Activated naive CD8-positive, alpha-beta T cell (primary cell): ENCODE measurements at regions not wholly inside any gene's neighbourhood (a gene's known extent, or its start where the extent isn't known, plus 50 kb on each side); places are given as distances from the start of the nearest gene placed in this dataset.
A peak's percentile ranks its signal among the peaks of the same experiment; 100 is the strongest.

Experiments
- H3K27ac Mint-ChIP-seq: one replicate; pipeline ENCODE4 v1.8.0; 2021; ENCODE audit warnings: mixed read lengths
- H3K27me3 Mint-ChIP-seq: one replicate; pipeline ENCODE4 v1.8.0; 2021; ENCODE audit warnings: mixed read lengths
- H3K36me3 Mint-ChIP-seq: one replicate; pipeline ENCODE4 v1.8.0; 2021; ENCODE audit warnings: mixed read lengths
- H3K4me1 Mint-ChIP-seq: one replicate; pipeline ENCODE4 v1.8.0; 2021; ENCODE audit warnings: low read depth, mixed read lengths
- H3K4me3 Mint-ChIP-seq: one replicate; pipeline ENCODE4 v1.8.0; 2021; ENCODE audit warnings: mild to moderate bottlenecking, mixed read lengths
- H3K9me3 Mint-ChIP-seq: one replicate; pipeline ENCODE4 v1.8.0; 2021; ENCODE audit warnings: low read depth, mixed read lengths

- peaks cover 3% of the 10 kb centered on the region for H3K27me3 Mint-ChIP-seq
- no peak overlapping the region for H3K27ac Mint-ChIP-seq
- no peaks in the 10 kb centered on the region for H3K36me3 Mint-ChIP-seq
- H3K4me1 Mint-ChIP-seq, result no peaks in the 10 kb centered on the region
- H3K9me3 Mint-ChIP-seq, result no peaks in the 10 kb centered on the region
- H3K4me3 Mint-ChIP-seq, result no peak overlapping the region
Observed at GRCh38 chr11:16685914-16686313, 52.5 kb upstream of the C11orf58 start.

- Mint-ChIP-seq H3K36me3 (no peaks in the 10 kb centered on the region), H3K4me1 (no peaks in the 10 kb centered on the region), H3K4me3 (no peak overlapping the region), H3K27me3 (peaks cover 1% of the 10 kb centered on the region), H3K9me3 (peaks cover 7% of the 10 kb centered on the region), H3K27ac (no peak overlapping the region)
Observed at GRCh38 chr11:16678466-16679116, 59.9 kb upstream of the C11orf58 start.

- H3K27ac Mint-ChIP-seq, result no peak overlapping the region
- peaks cover 2% of the 10 kb centered on the region for H3K36me3 Mint-ChIP-seq
- H3K9me3 Mint-ChIP-seq, result no peaks in the 10 kb centered on the region
- no peaks in the 10 kb centered on the region for H3K27me3 Mint-ChIP-seq
- no peaks in the 10 kb centered on the region for H3K4me1 Mint-ChIP-seq
- no peak overlapping the region for H3K4me3 Mint-ChIP-seq
Observed at GRCh38 chr11:16669799-16670415, 68.5 kb upstream of the C11orf58 start.

DNA sequence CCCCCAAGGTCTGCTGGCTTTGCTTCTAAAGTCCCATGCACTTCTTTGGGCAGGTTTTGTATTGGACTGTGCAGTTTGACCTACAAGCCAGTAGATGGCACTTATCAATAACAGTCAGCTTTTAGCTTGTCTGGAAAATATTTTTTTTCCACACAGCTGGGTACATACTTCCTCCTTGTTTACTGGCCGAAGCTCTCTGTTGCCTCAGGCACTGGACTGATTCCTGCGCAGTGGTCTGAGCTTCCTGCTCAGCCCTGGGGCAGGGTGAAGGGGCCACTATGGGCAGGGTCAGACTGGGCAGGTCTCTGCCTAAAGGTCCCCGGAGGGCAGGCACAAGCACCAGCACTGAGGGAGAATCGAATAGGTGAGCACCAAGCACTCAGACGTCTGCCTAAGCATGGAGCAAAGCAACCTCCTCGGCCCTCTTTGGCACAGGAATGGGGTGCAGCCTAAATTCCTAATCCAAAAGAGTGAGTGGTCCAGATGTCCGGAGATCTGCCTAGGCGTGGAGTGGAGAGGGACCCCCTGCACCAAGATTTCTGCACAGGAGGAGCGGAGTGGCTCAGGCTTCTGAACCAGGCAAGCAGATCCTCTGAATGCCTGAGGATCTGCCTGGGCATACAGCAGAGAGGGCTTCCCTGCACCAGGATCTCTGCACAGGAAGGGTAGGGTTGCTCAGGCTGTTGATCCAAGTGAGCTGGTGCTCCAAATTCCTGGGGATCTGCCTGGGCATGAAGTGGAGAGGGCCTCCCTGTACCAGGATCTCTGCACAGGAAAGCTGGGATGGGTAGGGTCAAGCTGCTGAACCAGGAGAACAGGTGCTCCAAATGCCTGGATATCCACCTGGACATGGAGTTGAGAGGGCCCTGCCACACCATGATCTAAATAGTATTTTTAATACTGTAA is 105.9 kb upstream of the C11orf58 start:
- no peak overlapping the region for H3K4me3 Mint-ChIP-seq
- H3K36me3 Mint-ChIP-seq, result no peaks in the 10 kb centered on the region
- H3K27me3 Mint-ChIP-seq, result peaks cover 10% of the 10 kb centered on the region
- H3K27ac Mint-ChIP-seq, result no peak overlapping the region
- H3K9me3 Mint-ChIP-seq, result peaks cover 23% of the 10 kb centered on the region
- no peaks in the 10 kb centered on the region for H3K4me1 Mint-ChIP-seq

DNA sequence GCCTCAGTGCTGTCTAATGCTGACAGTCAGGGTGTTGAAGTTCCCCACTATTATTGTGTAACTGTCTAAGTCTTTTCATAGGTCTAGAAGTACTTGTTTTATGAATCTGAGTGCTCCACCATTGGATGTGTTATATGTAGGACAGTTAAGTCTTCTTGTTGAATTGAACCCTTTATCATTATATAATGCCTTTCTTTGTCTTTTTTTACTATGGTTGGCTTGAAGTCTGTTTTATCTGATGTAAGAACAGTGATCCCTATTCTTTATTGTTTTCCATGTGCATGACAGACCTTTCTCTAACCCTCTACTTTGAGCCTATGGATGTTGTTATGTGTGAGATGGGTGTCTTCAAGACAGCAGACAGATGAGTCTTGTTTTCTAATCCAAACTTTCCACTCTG is 107.8 kb upstream of the C11orf58 start:
- Mint-ChIP-seq H3K27ac (no peak overlapping the region), H3K4me1 (no peaks in the 10 kb centered on the region), H3K36me3 (no peaks in the 10 kb centered on the region), H3K4me3 (no peak overlapping the region), H3K9me3 (peaks cover 19% of the 10 kb centered on the region), H3K27me3 (peaks cover 10% of the 10 kb centered on the region)

DNA sequence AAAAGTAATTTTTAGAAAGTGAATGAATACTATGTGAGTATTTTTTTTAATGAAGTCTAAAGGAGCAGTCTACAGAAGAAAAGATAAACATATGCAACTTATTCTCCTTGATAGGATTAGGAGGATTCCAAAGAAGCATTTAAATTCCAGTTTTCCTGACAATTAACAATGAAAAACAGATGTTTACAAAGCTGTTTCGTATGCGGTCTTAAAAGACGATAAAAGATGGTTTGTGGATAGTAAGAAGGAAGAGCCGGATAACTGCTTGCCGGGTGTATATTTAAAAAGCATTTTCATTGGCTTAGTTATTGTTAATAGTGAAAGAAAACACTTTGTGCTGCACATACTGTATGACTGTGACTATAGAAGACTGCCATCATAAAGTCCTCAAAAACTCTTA is 120.0 kb upstream of the C11orf58 start:
- Mint-ChIP-seq H3K27me3 (peaks cover 37% of the 10 kb centered on the region), H3K4me3 (no peak overlapping the region), H3K27ac (no peak overlapping the region), H3K9me3 (peaks cover 3% of the 10 kb centered on the region), H3K36me3 (no peaks in the 10 kb centered on the region), H3K4me1 (peaks cover 11% of the 10 kb centered on the region)

DNA sequence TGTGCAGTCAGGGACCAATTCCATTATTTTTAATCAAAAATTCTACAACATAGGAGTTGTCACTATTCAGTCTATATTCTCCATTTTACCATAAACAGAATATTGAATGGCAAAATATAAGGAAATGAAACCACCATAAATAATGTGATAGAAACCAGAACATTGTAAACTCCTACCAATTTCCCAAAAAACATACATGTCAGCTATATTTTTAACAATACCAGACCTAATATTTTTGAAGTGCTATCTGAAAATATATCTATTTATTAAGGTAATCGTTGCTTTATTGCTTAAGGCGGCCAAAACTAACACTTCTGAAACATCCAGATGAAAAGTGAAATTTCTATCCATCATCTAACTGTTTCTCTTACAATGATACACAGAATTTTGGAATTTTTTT is 123.0 kb upstream of the C11orf58 start:
- Mint-ChIP-seq H3K27me3 (peaks cover 49% of the 10 kb centered on the region), H3K9me3 (no peaks in the 10 kb centered on the region), H3K4me1 (peaks cover 29% of the 10 kb centered on the region), H3K4me3 (no peak overlapping the region), H3K27ac (no peak overlapping the region), H3K36me3 (no peaks in the 10 kb centered on the region)

DNA sequence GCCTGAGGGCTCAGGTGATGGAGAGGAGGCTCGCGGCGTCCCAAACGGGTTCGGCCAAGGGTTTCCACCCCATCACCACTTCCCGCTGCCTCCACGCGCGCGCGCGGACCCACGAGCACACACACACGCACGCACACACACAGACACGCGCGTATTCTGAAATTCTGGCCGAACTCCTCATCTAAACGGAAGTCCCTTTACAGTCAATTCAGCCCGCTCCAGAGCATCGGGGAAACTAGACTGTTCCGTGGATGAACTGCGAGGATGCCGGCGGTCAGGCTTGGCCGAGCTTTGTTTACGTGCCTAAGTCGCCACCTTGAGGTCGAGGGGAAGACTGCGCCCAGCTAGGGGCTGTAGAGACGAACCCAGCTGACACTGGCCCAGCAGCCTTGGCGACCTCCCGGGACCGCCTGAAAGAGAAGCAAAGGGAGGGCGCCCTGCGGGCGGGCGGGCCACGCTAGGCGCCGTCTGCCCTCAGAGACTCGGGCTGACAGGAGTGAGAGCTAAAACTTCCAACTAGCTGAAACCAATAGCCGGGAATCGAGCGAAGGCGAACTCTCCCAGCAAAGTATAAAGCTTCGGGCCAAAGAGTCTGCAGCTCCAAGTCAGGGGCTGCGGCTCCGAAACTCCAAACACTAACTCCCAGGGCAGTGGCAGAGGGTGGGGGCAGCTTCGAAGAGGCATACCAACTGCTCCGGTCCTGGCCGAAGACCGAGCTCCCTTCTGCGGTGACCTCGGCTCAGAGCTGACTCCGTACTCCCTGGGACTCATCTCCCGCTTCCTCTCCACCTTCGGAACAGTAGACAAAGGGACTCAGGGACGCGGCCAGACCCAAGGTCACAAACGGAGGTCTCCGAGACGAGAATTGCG is 124.7 kb upstream of the C11orf58 start:
- H3K27ac Mint-ChIP-seq, result no peak overlapping the region
- peaks cover 29% of the 10 kb centered on the region for H3K4me1 Mint-ChIP-seq

GRCh38 chr11:16613262-16613511 is 125.3 kb upstream of the C11orf58 start:
- Mint-ChIP-seq H3K4me3 (peak overlapping the region; percentile 82), H3K27ac (no peak overlapping the region), H3K27me3 (peaks cover 41% of the 10 kb centered on the region), H3K36me3 (no peaks in the 10 kb centered on the region), H3K9me3 (no peaks in the 10 kb centered on the region), H3K4me1 (peaks cover 29% of the 10 kb centered on the region)

More for the DNA sequence above, 124.7 kb upstream of the C11orf58 start:
- Mint-ChIP-seq H3K9me3 (no peaks in the 10 kb centered on the region), H3K27me3 (peaks cover 45% of the 10 kb centered on the region), H3K4me3 (peak overlapping the region; percentile 82), H3K36me3 (no peaks in the 10 kb centered on the region)

GRCh38 chr11:16612566-16613261 is 125.7 kb upstream of the C11orf58 start:
- Mint-ChIP-seq H3K36me3 (no peaks in the 10 kb centered on the region), H3K4me3 (peak overlapping the region; percentile 82), H3K27me3 (peaks cover 41% of the 10 kb centered on the region), H3K9me3 (no peaks in the 10 kb centered on the region), H3K4me1 (peaks cover 29% of the 10 kb centered on the region), H3K27ac (no peak overlapping the region)

DNA sequence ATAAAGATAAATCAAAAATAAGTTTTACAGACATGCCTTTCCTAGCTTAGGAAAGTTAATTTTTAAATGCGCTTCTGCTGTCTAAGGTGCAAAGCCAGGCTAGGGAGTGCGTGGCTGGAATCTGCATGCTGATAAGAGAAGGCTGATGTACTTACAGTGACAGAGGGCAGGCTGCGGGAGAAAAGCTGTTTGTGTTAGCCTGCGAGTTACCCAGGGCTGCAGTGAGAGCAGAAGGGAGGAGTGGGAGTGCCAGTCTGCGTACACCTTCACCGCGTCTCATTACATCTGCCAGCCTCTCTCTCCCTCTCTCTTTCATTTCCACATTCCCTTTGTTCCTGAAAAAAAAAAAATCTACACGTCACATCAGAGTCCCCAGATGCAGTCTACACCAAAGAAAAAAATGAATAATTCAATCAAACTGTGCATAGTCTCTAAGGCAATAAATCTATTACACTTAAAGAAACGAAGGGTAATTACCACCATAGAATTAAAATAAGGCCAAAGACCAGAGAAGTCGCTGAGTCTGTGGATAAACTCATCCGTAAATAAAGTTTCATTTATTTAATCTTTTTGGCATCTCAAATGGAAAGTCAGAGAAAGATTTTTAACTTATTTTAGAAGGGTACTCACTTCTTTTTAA is 126.4 kb upstream of the C11orf58 start:
- no peaks in the 10 kb centered on the region for H3K9me3 Mint-ChIP-seq
- peak overlapping the region; percentile 2 for H3K4me3 Mint-ChIP-seq
- H3K36me3 Mint-ChIP-seq, result no peaks in the 10 kb centered on the region
- H3K4me1 Mint-ChIP-seq, result peaks cover 29% of the 10 kb centered on the region
- H3K27me3 Mint-ChIP-seq, result peaks cover 39% of the 10 kb centered on the region
- no peak overlapping the region for H3K27ac Mint-ChIP-seq

DNA sequence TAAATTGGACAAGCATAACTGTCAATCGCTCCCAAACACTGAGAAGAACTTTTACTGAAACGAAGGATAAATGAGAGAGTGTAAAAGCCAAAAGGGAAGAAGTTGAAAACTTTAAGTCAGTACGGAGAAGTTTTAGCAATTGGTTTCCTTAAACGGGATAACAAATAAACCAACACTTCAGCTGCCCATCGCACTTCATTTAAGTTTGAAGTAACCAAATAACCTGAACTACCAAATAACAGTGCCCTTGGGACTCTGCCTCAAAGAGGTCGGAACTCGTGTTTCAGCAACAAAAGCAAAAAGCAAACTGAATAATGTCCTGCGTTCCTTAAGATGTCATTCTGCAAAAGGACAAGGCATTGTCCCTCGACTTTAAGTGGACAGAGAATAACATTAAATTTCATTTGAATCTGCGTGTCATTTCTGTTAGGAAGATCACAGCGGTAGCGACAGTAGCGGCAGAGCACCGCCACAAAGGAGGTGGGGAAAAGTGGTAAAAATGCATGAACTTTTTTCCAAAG is 127.0 kb upstream of the C11orf58 start:
- no peak overlapping the region for H3K4me3 Mint-ChIP-seq
- H3K36me3 Mint-ChIP-seq, result no peaks in the 10 kb centered on the region
- H3K9me3 Mint-ChIP-seq, result no peaks in the 10 kb centered on the region
- H3K27me3 Mint-ChIP-seq, result peaks cover 38% of the 10 kb centered on the region
- peaks cover 31% of the 10 kb centered on the region for H3K4me1 Mint-ChIP-seq
- H3K27ac Mint-ChIP-seq, result no peak overlapping the region

DNA sequence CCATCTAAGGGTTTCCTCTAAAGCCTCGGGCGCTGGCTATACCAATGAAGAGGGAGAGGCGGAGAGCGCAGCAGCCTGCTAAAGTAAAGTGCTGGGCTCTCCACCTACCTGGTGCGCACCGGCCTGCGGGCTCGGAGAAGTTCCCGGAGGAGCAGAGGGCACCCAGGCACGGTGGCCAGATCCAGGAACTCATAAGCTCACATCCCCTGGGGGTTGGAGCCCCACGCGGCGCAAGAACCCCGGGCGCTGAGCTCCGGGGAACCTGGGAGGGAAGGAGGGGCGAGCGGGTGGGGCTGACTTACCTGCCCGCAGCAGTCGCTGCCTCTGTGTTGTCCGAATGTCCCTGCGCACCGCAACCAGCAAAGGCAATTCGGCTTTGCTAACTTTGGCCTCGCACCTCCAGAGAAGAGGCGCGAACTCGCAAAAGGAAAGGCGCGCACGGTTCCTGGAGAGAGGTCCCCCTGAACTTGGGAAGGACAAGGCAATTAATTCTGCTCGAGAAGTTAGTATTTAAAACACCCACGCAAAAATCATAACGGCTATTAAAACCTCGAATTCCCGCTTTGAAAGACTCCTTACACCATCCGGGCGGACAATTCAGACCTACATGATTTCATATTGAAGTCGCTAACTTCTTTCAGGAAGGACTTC is 127.6 kb upstream of the C11orf58 start:
- peaks cover 40% of the 10 kb centered on the region for H3K27me3 Mint-ChIP-seq
- no peak overlapping the region for H3K27ac Mint-ChIP-seq
- no peaks in the 10 kb centered on the region for H3K36me3 Mint-ChIP-seq
- no peak overlapping the region for H3K4me3 Mint-ChIP-seq
- peaks cover 37% of the 10 kb centered on the region for H3K4me1 Mint-ChIP-seq
- H3K9me3 Mint-ChIP-seq, result no peaks in the 10 kb centered on the region
